ENCODE measurements at regions not wholly inside any gene's neighbourhood (a gene's known extent, or its start where the extent isn't known, plus 50 kb on each side); places are given as distances from the start of the nearest gene placed in this dataset.

- TF ChIP-seq, protein P1, sequence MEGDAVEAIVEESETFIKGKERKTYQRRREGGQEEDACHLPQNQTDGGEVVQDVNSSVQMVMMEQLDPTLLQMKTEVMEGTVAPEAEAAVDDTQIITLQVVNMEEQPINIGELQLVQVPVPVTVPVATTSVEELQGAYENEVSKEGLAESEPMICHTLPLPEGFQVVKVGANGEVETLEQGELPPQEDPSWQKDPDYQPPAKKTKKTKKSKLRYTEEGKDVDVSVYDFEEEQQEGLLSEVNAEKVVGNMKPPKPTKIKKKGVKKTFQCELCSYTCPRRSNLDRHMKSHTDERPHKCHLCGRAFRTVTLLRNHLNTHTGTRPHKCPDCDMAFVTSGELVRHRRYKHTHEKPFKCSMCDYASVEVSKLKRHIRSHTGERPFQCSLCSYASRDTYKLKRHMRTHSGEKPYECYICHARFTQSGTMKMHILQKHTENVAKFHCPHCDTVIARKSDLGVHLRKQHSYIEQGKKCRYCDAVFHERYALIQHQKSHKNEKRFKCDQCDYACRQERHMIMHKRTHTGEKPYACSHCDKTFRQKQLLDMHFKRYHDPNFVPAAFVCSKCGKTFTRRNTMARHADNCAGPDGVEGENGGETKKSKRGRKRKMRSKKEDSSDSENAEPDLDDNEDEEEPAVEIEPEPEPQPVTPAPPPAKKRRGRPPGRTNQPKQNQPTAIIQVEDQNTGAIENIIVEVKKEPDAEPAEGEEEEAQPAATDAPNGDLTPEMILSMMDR (IDR thresholded peaks at IDR 0.05), result no peak
- no peak for TF ChIP-seq ZFX (IDR thresholded peaks at IDR 0.05; ENCODE audit: borderline replicate concordance)
- no peak overlapping the region for H3K27ac ChIP-seq
These were observed 175.5 kb upstream of the ROBO2 start for GRCh38 chr3:76864355-76864754.

DNA sequence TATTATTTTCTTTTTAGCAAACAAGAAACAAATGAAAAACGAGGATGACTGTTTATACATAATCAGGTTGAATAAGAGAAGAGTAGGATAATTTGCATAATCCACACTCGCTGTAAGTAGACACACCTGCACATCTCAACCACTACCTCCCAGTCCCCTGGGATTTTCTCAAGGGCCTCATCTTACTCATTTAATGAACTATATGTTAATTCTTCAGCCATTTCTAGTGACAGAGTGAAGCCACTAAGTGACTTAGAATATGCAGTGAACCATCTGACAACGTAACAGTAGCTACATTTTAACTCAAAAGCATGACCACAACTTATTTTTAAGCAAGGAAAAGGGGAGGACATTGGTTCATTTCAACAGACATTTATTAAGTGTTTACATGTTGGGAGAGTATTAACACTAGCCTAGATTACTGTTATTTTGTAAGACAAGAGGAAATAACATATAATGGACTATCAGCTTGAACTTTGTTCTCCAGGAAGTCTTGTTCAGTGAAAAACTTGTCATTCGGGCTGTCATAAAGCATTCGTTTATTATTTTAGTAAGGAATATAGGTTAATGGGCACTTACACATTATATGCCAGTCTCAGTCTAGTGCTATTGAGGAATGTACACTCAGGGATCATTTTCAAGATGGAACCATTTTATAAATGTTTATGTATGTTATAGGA is 173.0 kb upstream of the ROBO2 start:
- no peak for TF ChIP-seq ZFX (IDR thresholded peaks at IDR 0.05; ENCODE audit: borderline replicate concordance)
- TF ChIP-seq, protein P1 (IDR thresholded peaks at IDR 0.05), result no peak
- no peak overlapping the region for H3K27ac ChIP-seq

GRCh38 chr3:76869726-76870384 is 170.0 kb upstream of the ROBO2 start:
- TF ChIP-seq, protein P1 (IDR thresholded peaks at IDR 0.05), result no peak
- no peak for TF ChIP-seq ZFX (IDR thresholded peaks at IDR 0.05; ENCODE audit: borderline replicate concordance)
- no peak overlapping the region for H3K27ac ChIP-seq

- TF ChIP-seq ZFX (IDR thresholded peaks at IDR 0.05; ENCODE audit: borderline replicate concordance), result no peak
- TF ChIP-seq, protein P1 (IDR thresholded peaks at IDR 0.05), result no peak
- no peak overlapping the region for H3K27ac ChIP-seq
These were observed 168.2 kb upstream of the ROBO2 start for GRCh38 chr3:76871655-76872054.

- TF ChIP-seq, protein P1 (IDR thresholded peaks at IDR 0.05), result no peak
- no peak for TF ChIP-seq ZFX (IDR thresholded peaks at IDR 0.05; ENCODE audit: borderline replicate concordance)
- peak overlapping the region; percentile 60 for H3K27ac ChIP-seq
These were observed 166.9 kb upstream of the ROBO2 start for GRCh38 chr3:76872999-76873398.

GRCh38 chr3:76873532-76874242 is 166.2 kb upstream of the ROBO2 start:
- TF ChIP-seq, protein P1 (IDR thresholded peaks at IDR 0.05), result no peak
- TF ChIP-seq ZFX (IDR thresholded peaks at IDR 0.05; ENCODE audit: borderline replicate concordance), result no peak
- peak overlapping the region; percentile 60 for H3K27ac ChIP-seq

DNA sequence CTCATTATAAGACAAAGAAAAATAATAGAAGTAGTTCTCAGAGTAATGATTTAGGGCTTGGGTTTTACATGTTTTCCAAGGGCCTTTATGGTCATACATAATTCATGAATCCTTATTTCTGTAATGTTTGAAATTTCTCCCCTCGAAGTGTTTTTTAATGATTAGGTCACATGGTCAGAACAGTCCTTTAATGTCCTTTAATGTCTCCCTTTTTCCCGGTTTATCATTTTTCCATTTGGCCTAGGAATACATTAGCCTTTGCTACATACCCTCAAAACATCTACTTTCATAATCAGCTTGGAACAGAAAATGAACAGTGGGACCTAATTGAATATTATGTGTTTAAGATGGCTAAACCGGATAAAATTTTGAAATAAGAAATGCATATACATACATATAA is 159.9 kb upstream of the ROBO2 start:
- no peak for TF ChIP-seq ZFX (IDR thresholded peaks at IDR 0.05; ENCODE audit: borderline replicate concordance)
- no peak overlapping the region for H3K27ac ChIP-seq
